DMS153 (cell line): ENCODE measurements at regions not wholly inside any gene's neighbourhood (a gene's known extent, or its start where the extent isn't known, plus 50 kb on each side); places are given as distances from the start of the nearest gene placed in this dataset.
"Not testable (repeated sequence)": the region's sequence is repeated elsewhere in the genome, so short reads cannot be mapped to it uniquely, and the experiment has no call there.

Experiments
- DNase-seq: peaks from one replicate; lab custom pipeline; 2025; lab: John Stamatoyannopoulos, UW

GRCh38 chr12:31820832-31821231 is 92.0 kb upstream of the AMN1 start:
- DNase-seq: no peak

GRCh38 chr12:31819427-31819826 is 90.6 kb upstream of the AMN1 start:
- DNase-seq: no peak

GRCh38 chr12:31818623-31819268 is 89.9 kb upstream of the AMN1 start:
- DNase-seq: no peak

- no peak for DNase-seq
Observed at GRCh38 chr12:31817120-31817519, 88.3 kb upstream of the AMN1 start.

GRCh38 chr12:31815096-31815495 is 86.3 kb upstream of the AMN1 start:
- no peak for DNase-seq

GRCh38 chr12:31813305-31813704 is 84.5 kb upstream of the AMN1 start:
- no peak for DNase-seq

- no peak for DNase-seq
Observed at GRCh38 chr12:31807773-31808097, 78.9 kb upstream of the AMN1 start.

GRCh38 chr12:31807081-31807772 is 78.4 kb upstream of the AMN1 start:
- not testable (repeated sequence) for DNase-seq

GRCh38 chr12:31805681-31806080 is 76.9 kb upstream of the AMN1 start:
- DNase-seq: not testable (repeated sequence)

GRCh38 chr12:31804707-31805106 is 75.9 kb upstream of the AMN1 start:
- DNase-seq: not testable (repeated sequence)

GRCh38 chr12:31804185-31804504 is 75.3 kb upstream of the AMN1 start:
- DNase-seq: no peak

GRCh38 chr12:31803306-31804184 is 74.7 kb upstream of the AMN1 start:
- no peak for DNase-seq

- no peak for DNase-seq
Observed at GRCh38 chr12:31801872-31802271, 73.1 kb upstream of the AMN1 start.

- no peak for DNase-seq
Observed at GRCh38 chr12:31797230-31797872, 68.5 kb upstream of the AMN1 start.

- DNase-seq: no peak
Observed at GRCh38 chr12:31796270-31796951, 67.6 kb upstream of the AMN1 start.

- no peak for DNase-seq
Observed at GRCh38 chr12:31794745-31795144, 65.9 kb upstream of the AMN1 start.

GRCh38 chr12:31791265-31791664 is 62.4 kb upstream of the AMN1 start:
- DNase-seq: not testable (repeated sequence)

- no peak for DNase-seq
Observed at GRCh38 chr12:31790759-31791158, 61.9 kb upstream of the AMN1 start.

GRCh38 chr12:31785318-31785717 is 56.5 kb upstream of the AMN1 start:
- DNase-seq: no peak

- no peak for DNase-seq
Observed at GRCh38 chr12:31783996-31784645, 55.3 kb upstream of the AMN1 start.

- no peak for DNase-seq
Observed at GRCh38 chr12:31783556-31783955, 54.7 kb upstream of the AMN1 start.
